Neural cell (in vitro differentiated cells): ENCODE measurements at regions not wholly inside any gene's neighbourhood (a gene's known extent, or its start where the extent isn't known, plus 50 kb on each side); places are given as distances from the start of the nearest gene placed in this dataset.

Experiments
- H2AFZ ChIP-seq: fragments of 200-600, 300-800 bp; sonication (generic), shearing (Covaris generic); 2 replicates; pipeline ENCODE4 v1.6.0; 2014; ENCODE audit warnings: low read depth, mild to moderate bottlenecking, antibody characterized with exemption, low read length, moderate library complexity
- H3F3A ChIP-seq: fragments of 200-600 bp; shearing (Covaris generic); 2 replicates; pipeline ENCODE4 v1.6.1; 2016; ENCODE audit warnings: mild to moderate bottlenecking, moderate library complexity, mixed read lengths, antibody characterized with exemption, low read length; ENCODE audit not compliant: insufficient read depth, poor library complexity, severe bottlenecking
- H3K27ac ChIP-seq: fragments of 200-600, 300-800 bp; sonication (generic), shearing (Covaris generic); 2 replicates; pipeline ENCODE4 v1.5.1; 2014; ENCODE audit warnings: mild to moderate bottlenecking, low read length, moderate library complexity
- H3K27me3 ChIP-seq: fragments of 300-800, 200-600 bp; sonication (generic), shearing (Covaris generic); 2 replicates; pipeline ENCODE4 v1.6.0; 2014; ENCODE audit warnings: mild to moderate bottlenecking, low read depth, low read length, moderate library complexity; ENCODE audit not compliant: insufficient read depth
- H3K36me3 ChIP-seq: fragments of 300-800, 200-600 bp; sonication (generic), shearing (Covaris generic); 2 replicates; pipeline ENCODE4 v1.5.1; 2014; ENCODE audit warnings: mild to moderate bottlenecking, antibody characterized with exemption, low read length, moderate library complexity; ENCODE audit not compliant: insufficient read depth
- H3K4me2 ChIP-seq: fragments of 300-800, 200-600 bp; sonication (generic), shearing (Covaris generic); 2 replicates; pipeline ENCODE4 v1.6.0; 2014; ENCODE audit warnings: mild to moderate bottlenecking, low read length
- H3K4me3 ChIP-seq: fragments of 300-800, 200-600 bp; sonication (generic), shearing (Covaris generic); 2 replicates; pipeline ENCODE4 v1.5.1; 2014; ENCODE audit warnings: mild to moderate bottlenecking, low read length, moderate library complexity
- H3K79me2 ChIP-seq: fragments of 200-600 bp; shearing (Covaris generic); replicated peaks from 2 replicates; pipeline ENCODE4 v1.6.0; 2014; ENCODE audit warnings: mild to moderate bottlenecking, low read length, moderate library complexity; ENCODE audit not compliant: insufficient read depth
- H3K9ac ChIP-seq: fragments of 300-800, 200-600 bp; sonication (generic), shearing (Covaris generic); 2 replicates; pipeline ENCODE4 v1.6.1; 2016; ENCODE audit warnings: mild to moderate bottlenecking, low read length, mixed read lengths
- H3K9me2 ChIP-seq: fragments of 200-600 bp; shearing (Covaris generic); 2 replicates; pipeline ENCODE4 v1.6.1; 2016; ENCODE audit warnings: mild to moderate bottlenecking, low read length, mixed read lengths; ENCODE audit not compliant: insufficient read depth
- H3K9me3 ChIP-seq: fragments of 200-600, 300-800 bp; sonication (generic), shearing (Covaris generic); 2 replicates; pipeline ENCODE4 v1.6.1; 2016; ENCODE audit warnings: mild to moderate bottlenecking, mixed run types, low read length, moderate library complexity, mixed read lengths
- H4K20me1 ChIP-seq: fragments of 200-600 bp; shearing (Covaris generic); 2 replicates; pipeline ENCODE4 v1.6.1; 2016; ENCODE audit warnings: mild to moderate bottlenecking, mixed run types; ENCODE audit not compliant: insufficient read depth
- EP300 ChIP-seq: fragments of 450-650 bp; conservative IDR thresholded peaks from 2 replicates; pipeline ENCODE4 v1.6.1; 2014; ENCODE audit warnings: antibody characterized with exemption, mild to moderate bottlenecking, moderate library complexity; ENCODE audit not compliant: poor library complexity, severe bottlenecking
- EZH2 ChIP-seq: fragments of 200-600, 300-800 bp; shearing (Covaris generic), sonication (generic); IDR thresholded peaks from 2 replicates; pipeline ENCODE4 v1.6.1; 2014; ENCODE audit warnings: antibody characterized with exemption, low read length, borderline replicate concordance, mild to moderate bottlenecking; ENCODE audit not compliant: insufficient read depth, poor library complexity, severe bottlenecking
- MXI1 ChIP-seq: fragments of 450-650 bp; conservative IDR thresholded peaks from 2 replicates; pipeline ENCODE4 v1.6.1; 2014; ENCODE audit warnings: antibody characterized with exemption, mild to moderate bottlenecking; ENCODE audit not compliant: poor library complexity, severe bottlenecking
- POLR2AphosphoS5 ChIP-seq: IDR thresholded peaks from 2 replicates; pipeline ENCODE4 v1.6.1; 2012
- RAD21 ChIP-seq: fragments of 450-650 bp; conservative IDR thresholded peaks from 2 replicates; pipeline ENCODE4 v1.6.1; 2014; ENCODE audit warnings: antibody characterized with exemption, mild to moderate bottlenecking, moderate library complexity
- SMC3 ChIP-seq: fragments of 450-650 bp; conservative IDR thresholded peaks from 2 replicates; pipeline ENCODE4 v1.6.1; 2014; ENCODE audit warnings: antibody characterized with exemption, mild to moderate bottlenecking, moderate library complexity; ENCODE audit not compliant: poor library complexity
- TAF1 ChIP-seq: IDR thresholded peaks from 2 replicates; pipeline ENCODE4 v1.6.1; 2012; ENCODE audit warnings: low read depth
- TF ChIP-seq, protein P1 (sequence below): IDR thresholded peaks from 2 replicates; pipeline ENCODE4 v1.6.1; 2012; ENCODE audit warnings: borderline replicate concordance
- TF ChIP-seq, protein P2 (sequence below): fragments of 450-650 bp; IDR thresholded peaks from 2 replicates; pipeline ENCODE4 v1.5.1; 2014; ENCODE audit warnings: antibody characterized with exemption, mild to moderate bottlenecking, moderate library complexity; ENCODE audit not compliant: poor library complexity, severe bottlenecking

DNA sequence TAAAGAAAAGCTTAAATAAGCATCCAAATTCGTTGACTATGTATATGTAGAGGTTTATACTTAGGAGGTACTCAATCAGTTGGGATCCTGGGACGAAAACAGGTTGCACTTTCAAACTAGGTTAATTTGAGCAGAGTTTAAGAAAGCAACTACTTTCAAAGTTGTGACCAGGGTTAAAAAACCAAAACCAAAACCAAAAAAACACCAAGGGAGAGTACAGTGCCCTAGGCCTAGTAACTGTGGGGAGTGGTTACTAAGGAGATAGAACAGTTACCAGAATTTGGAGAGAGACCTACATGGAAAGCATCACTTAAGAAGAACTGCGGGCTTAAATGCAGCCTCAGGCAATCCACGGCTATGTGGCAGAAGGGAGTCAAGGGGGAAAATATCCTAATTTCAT, 148.3 kb downstream of the JRKL start:
- Histone ChIP-seq H3F3A (no peaks in the 10 kb centered on the region), H3K36me3 (no peaks in the 10 kb centered on the region), H4K20me1 (no peaks in the 10 kb centered on the region), H3K9me2 (no peaks in the 10 kb centered on the region), H3K27ac (no peak overlapping the region), H3K79me2 (no peaks in the 10 kb centered on the region), H3K27me3 (no peaks in the 10 kb centered on the region), H3K9me3 (no peaks in the 10 kb centered on the region), H3K4me2 (no peak overlapping the region), H2AFZ (no peak overlapping the region), H3K9ac (no peak overlapping the region), H3K4me3 (no peak overlapping the region)
- TF ChIP-seq RAD21 (no peak), EP300 (no peak), SMC3 (no peak), POLR2AphosphoS5 (no peak), MXI1 (no peak), EZH2 (no peak), TAF1 (no peak)
- TF ChIP-seq, protein P1, sequence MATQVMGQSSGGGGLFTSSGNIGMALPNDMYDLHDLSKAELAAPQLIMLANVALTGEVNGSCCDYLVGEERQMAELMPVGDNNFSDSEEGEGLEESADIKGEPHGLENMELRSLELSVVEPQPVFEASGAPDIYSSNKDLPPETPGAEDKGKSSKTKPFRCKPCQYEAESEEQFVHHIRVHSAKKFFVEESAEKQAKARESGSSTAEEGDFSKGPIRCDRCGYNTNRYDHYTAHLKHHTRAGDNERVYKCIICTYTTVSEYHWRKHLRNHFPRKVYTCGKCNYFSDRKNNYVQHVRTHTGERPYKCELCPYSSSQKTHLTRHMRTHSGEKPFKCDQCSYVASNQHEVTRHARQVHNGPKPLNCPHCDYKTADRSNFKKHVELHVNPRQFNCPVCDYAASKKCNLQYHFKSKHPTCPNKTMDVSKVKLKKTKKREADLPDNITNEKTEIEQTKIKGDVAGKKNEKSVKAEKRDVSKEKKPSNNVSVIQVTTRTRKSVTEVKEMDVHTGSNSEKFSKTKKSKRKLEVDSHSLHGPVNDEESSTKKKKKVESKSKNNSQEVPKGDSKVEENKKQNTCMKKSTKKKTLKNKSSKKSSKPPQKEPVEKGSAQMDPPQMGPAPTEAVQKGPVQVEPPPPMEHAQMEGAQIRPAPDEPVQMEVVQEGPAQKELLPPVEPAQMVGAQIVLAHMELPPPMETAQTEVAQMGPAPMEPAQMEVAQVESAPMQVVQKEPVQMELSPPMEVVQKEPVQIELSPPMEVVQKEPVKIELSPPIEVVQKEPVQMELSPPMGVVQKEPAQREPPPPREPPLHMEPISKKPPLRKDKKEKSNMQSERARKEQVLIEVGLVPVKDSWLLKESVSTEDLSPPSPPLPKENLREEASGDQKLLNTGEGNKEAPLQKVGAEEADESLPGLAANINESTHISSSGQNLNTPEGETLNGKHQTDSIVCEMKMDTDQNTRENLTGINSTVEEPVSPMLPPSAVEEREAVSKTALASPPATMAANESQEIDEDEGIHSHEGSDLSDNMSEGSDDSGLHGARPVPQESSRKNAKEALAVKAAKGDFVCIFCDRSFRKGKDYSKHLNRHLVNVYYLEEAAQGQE = no peak
- TF ChIP-seq, protein P2, sequence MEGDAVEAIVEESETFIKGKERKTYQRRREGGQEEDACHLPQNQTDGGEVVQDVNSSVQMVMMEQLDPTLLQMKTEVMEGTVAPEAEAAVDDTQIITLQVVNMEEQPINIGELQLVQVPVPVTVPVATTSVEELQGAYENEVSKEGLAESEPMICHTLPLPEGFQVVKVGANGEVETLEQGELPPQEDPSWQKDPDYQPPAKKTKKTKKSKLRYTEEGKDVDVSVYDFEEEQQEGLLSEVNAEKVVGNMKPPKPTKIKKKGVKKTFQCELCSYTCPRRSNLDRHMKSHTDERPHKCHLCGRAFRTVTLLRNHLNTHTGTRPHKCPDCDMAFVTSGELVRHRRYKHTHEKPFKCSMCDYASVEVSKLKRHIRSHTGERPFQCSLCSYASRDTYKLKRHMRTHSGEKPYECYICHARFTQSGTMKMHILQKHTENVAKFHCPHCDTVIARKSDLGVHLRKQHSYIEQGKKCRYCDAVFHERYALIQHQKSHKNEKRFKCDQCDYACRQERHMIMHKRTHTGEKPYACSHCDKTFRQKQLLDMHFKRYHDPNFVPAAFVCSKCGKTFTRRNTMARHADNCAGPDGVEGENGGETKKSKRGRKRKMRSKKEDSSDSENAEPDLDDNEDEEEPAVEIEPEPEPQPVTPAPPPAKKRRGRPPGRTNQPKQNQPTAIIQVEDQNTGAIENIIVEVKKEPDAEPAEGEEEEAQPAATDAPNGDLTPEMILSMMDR = no peak

GRCh38 chr11:96538622-96539021, 148.8 kb downstream of the JRKL start:
- no peaks in the 10 kb centered on the region for H3K79me2 ChIP-seq
- no peaks in the 10 kb centered on the region for H4K20me1 ChIP-seq
- no peak overlapping the region for H3K4me2 ChIP-seq
- no peaks in the 10 kb centered on the region for H3K36me3 ChIP-seq
- H3K4me3 ChIP-seq = no peak overlapping the region
- TF ChIP-seq, protein P2 = no peak
- TF ChIP-seq, protein P1 = no peak
- TF ChIP-seq EZH2 (no peak), SMC3 (no peak), POLR2AphosphoS5 (no peak), RAD21 (no peak), EP300 (no peak), TAF1 (no peak), MXI1 (no peak)
- H3K9me2 ChIP-seq = no peaks in the 10 kb centered on the region
- no peaks in the 10 kb centered on the region for H3K9me3 ChIP-seq
- H3K9ac ChIP-seq = no peak overlapping the region
- H2AFZ ChIP-seq = no peak overlapping the region
- no peaks in the 10 kb centered on the region for H3F3A ChIP-seq
- no peak overlapping the region for H3K27ac ChIP-seq
- no peaks in the 10 kb centered on the region for H3K27me3 ChIP-seq
